IPS-20b (cell line): ENCODE measurements at regions not wholly inside any gene's neighbourhood (a gene's known extent, or its start where the extent isn't known, plus 50 kb on each side); places are given as distances from the start of the nearest gene placed in this dataset.

ENCODE experiments used
- H3K27ac ChIP-seq: one replicate; pipeline ENCODE4 v1.5.1; 2013; ENCODE audit warnings: low read length
- H3K27me3 ChIP-seq: 2 replicates; pipeline ENCODE4 v1.6.1; 2013; ENCODE audit warnings: mild to moderate bottlenecking, low read length, inconsistent platforms; ENCODE audit not compliant: insufficient read depth
- H3K36me3 ChIP-seq: 2 replicates; pipeline ENCODE4 v1.6.1; 2013; ENCODE audit warnings: low read depth, mild to moderate bottlenecking, inconsistent platforms, low read length, moderate library complexity; ENCODE audit not compliant: insufficient read depth
- H3K4me1 ChIP-seq: 2 replicates; pipeline ENCODE4 v1.6.1; 2013; ENCODE audit warnings: mild to moderate bottlenecking, control low read depth, inconsistent platforms, low read length, moderate library complexity; ENCODE audit not compliant: insufficient read depth
- H3K4me3 ChIP-seq: 2 replicates; pipeline ENCODE4 v1.5.1; 2013; ENCODE audit warnings: mild to moderate bottlenecking, low read length, inconsistent platforms
- H3K9ac ChIP-seq: 2 replicates; pipeline ENCODE4 v1.6.1; 2013; ENCODE audit warnings: low read depth, mild to moderate bottlenecking, inconsistent platforms, low read length, moderate library complexity
- H3K9me3 ChIP-seq: 2 replicates; pipeline ENCODE4 v1.6.1; 2013; ENCODE audit warnings: mild to moderate bottlenecking, low read depth, low read length, inconsistent platforms; ENCODE audit not compliant: insufficient read depth

DNA sequence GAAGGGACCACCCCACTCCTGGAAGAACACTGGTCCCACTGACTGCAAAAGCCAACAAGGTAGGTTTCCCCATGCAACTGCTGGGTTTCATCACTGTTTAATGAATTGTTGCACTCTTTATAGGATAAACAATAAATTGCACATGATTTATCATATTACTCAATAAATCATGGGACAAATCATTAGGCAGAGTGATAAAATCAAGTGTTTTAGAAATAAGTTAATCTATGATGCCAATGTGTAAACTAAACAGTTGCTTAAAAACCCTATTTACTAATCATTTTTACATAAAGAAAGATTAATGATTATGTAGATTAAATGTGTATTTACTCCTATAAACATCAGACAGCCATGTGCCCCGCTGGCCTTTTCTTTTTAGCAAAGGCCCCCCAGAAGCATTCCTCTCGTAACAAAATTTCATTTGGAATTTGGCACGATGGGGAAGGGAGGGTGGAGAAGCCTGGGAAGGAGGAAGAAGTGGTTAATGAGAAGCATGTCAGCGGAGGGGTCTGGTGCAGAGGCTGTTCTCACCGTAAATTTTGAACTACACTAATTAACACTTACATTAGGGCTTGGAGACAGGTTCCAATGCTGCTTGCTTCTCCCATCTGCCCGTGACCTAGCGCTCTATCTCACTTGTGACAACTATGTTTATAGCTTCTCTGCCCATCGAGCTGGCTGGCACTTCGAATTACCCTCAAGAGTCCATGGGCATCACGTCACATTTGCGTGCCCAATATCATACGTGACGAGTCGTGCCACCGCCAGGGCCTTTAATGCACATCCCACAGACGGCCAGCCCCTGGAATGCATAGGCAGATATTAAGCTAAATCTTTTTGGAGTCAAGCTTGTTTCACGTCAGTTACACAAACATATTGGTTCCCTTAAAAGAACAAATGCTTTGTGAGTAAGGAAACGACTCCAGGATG lies 357.7 kb upstream of the TSHZ3 start:
- no peak overlapping the region for H3K27ac ChIP-seq
- H3K36me3 ChIP-seq: no peaks in the 10 kb centered on the region

DNA sequence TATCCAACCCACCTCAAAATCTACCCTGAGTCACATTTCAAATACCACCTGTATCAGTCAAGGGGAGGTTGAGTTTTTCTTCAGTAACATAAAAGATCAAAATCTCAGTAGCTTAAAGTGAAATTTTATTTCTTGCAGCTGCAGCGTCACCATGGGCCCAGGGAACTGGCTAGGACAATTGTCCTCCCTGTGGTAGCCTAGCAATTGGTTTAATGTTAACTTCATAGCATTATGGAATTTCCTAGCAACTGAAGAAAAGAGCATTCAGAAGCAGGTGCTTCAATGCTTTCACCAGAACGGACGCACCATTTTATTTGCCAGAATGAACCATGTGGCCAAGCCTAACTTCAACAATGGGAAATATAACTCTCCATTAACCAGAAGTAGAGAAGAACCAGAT lies 359.3 kb upstream of the TSHZ3 start:
- H3K4me3 ChIP-seq: no peak overlapping the region
- H3K4me1 ChIP-seq: no peaks in the 10 kb centered on the region
- H3K9me3 ChIP-seq: no peaks in the 10 kb centered on the region

More for the DNA sequence above, 357.7 kb upstream of the TSHZ3 start:
- Histone ChIP-seq H3K27me3 (no peaks in the 10 kb centered on the region), H3K4me1 (no peaks in the 10 kb centered on the region), H3K4me3 (no peak overlapping the region), H3K9ac (no peak overlapping the region), H3K9me3 (no peaks in the 10 kb centered on the region)

DNA sequence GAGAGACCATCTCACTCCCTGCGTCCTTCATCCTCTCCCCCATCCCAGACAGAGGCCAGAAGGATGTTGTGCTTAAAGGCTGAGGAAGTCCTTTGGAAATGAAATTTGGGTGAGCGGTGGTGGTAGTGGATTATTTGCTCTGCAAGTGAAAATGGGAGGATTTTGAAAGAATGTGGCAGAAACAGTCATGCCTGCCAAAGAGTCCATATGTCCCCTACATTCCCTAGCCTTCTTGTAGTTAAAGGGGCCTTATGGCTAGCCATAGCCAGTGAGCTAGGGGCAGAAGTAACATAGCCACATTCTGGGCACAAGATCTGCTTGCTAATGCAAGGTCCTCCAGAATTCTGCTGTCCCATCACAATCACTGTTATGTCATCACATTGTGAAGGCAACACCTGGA lies 360.2 kb upstream of the TSHZ3 start:
- no peaks in the 10 kb centered on the region for H3K4me1 ChIP-seq
- no peak overlapping the region for H3K9ac ChIP-seq
- H3K27ac ChIP-seq: no peak overlapping the region
- H3K36me3 ChIP-seq: no peaks in the 10 kb centered on the region
- H3K4me3 ChIP-seq: no peak overlapping the region
- no peaks in the 10 kb centered on the region for H3K27me3 ChIP-seq
- no peaks in the 10 kb centered on the region for H3K9me3 ChIP-seq

More for the DNA sequence above, 359.3 kb upstream of the TSHZ3 start:
- H3K36me3 ChIP-seq: no peaks in the 10 kb centered on the region
- no peak overlapping the region for H3K9ac ChIP-seq
- no peaks in the 10 kb centered on the region for H3K27me3 ChIP-seq
- no peak overlapping the region for H3K27ac ChIP-seq

DNA sequence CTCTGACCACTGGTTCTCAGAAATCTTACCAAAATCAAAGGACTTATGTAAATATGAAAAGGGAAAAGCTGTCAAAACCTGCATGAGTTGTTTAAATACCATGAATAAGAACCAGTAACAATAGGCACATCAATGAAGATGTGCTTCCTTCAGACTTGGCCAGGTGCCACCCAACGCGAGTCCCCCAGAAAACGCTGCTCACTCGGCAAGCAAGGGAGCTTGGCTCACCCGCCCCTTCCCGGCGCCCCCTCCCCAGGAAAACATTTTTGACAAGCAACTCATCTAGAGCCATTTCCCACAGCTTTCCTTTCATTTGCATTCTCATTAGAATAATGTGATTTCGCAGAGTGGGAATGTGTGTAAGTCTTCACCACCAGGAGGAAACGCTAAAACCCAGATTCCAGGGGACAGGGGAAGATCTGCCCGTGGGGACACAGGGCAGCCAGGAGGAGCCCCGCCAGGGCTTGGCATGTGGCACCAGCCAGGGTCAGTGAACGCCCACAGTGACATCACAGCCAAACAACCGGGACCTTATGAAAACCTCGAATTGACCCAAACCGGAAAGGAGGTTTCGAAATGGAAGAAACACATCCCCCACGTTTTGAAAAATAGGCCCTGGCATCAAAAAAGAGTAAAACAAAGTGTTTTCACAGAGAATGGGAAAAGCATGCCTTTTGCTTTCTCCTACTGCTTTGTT lies 366.2 kb upstream of the TSHZ3 start:
- Histone ChIP-seq H3K27ac (no peak overlapping the region), H3K4me3 (no peak overlapping the region), H3K9ac (no peak overlapping the region), H3K9me3 (no peaks in the 10 kb centered on the region), H3K27me3 (no peaks in the 10 kb centered on the region), H3K36me3 (no peaks in the 10 kb centered on the region), H3K4me1 (no peaks in the 10 kb centered on the region)

DNA sequence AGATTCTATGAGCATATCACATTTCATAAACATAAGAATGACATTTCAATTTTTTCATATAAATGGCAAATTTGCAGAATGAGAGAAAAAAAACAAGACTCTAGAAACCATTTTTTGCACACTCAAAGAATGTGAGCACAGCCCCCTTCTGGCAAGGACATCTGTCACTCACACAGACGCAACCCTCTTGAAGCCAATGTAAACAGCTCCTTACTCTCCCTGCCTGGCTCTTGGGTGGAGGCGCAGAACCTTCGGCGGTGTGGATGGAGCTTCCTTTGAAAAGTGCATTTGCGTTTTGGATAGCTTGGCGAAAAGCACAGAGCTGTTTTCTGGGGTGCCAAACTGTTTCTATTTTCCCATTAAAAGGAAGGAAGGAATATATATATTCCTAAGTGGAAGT lies 367.6 kb upstream of the TSHZ3 start:
- Histone ChIP-seq H3K4me3 (no peak overlapping the region), H3K9me3 (no peaks in the 10 kb centered on the region), H3K27me3 (no peaks in the 10 kb centered on the region), H3K27ac (no peak overlapping the region), H3K4me1 (no peaks in the 10 kb centered on the region), H3K9ac (no peak overlapping the region), H3K36me3 (no peaks in the 10 kb centered on the region)

DNA sequence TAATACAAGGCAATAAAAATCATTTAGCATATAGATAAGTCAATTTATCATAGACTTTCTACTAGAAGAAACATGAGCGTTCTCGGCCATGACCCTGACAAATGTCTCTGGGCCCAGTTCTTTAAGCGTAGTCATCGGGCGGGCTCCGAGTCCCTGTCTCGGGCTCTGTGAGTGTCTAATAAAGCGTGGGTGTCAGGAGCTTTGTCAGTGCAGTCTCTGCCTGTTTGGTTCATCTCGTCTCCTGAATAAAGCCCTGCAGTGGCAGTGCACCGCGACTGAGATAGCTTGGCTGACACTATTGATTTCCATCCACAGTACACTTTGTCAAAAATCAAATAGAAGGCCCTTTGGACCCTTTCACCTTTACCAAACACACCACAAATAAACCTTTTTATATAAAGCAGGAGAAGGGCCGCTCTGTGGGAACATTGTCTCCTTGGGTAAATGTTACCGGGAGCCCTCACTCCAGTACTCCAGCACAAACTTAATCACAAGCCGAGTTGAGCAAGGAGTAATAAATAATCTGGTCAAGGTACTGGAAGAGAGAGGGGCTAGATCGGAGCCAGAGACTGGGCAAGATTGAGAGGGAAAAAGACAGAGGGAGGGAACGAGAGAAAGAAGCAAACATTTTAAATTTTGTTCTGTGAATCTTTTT lies 368.2 kb upstream of the TSHZ3 start:
- no peak overlapping the region for H3K27ac ChIP-seq
- no peaks in the 10 kb centered on the region for H3K36me3 ChIP-seq
- no peaks in the 10 kb centered on the region for H3K4me1 ChIP-seq
- H3K9ac ChIP-seq: no peak overlapping the region
- H3K4me3 ChIP-seq: no peak overlapping the region
- H3K27me3 ChIP-seq: no peaks in the 10 kb centered on the region
- no peaks in the 10 kb centered on the region for H3K9me3 ChIP-seq

DNA sequence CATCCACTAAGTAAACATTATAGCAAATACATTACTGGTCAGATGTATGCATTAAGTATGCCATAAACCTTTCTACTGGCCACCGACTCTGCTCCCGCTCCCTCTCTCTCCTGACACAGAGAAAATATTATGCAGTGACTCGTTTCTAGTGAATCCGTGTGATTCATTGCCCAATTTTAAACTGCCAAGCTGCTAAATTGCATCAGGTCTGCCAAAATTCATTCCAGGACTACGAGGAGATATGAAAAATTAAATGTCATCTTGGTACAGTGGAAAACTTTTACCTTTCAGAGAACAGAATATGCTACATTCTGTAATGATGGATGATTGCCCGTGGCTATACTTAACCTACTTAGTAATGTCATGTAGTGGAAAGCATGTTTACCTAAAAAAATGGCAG lies 368.8 kb upstream of the TSHZ3 start:
- no peak overlapping the region for H3K4me3 ChIP-seq
- H3K36me3 ChIP-seq: no peaks in the 10 kb centered on the region
- H3K27me3 ChIP-seq: no peaks in the 10 kb centered on the region
- no peaks in the 10 kb centered on the region for H3K9me3 ChIP-seq
- H3K4me1 ChIP-seq: no peaks in the 10 kb centered on the region
- H3K27ac ChIP-seq: no peak overlapping the region
- H3K9ac ChIP-seq: no peak overlapping the region

DNA sequence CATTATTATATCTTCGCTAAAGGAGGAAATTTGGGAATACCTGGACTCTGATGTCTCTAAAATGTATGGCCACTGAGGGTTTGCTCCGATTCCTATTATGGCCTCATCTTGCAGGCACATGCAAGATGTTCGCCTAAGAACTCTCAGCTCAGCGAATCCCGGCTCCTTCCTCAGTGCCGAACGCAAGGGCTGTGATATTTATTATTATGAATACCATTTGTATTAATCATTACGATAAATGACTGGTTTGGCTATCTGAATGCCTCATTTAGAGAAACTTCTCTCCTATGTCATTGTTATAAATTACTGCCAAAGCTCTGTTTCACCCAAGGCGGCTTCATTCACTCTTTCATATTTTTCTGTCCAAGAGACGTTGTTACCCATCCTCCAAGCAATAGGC lies 369.7 kb upstream of the TSHZ3 start:
- Histone ChIP-seq H3K4me3 (no peak overlapping the region), H3K9me3 (no peaks in the 10 kb centered on the region; the same call in 1 of the 2 replicates), H3K27ac (no peak overlapping the region), H3K4me1 (no peaks in the 10 kb centered on the region), H3K36me3 (no peaks in the 10 kb centered on the region), H3K27me3 (no peaks in the 10 kb centered on the region), H3K9ac (no peak overlapping the region)

DNA sequence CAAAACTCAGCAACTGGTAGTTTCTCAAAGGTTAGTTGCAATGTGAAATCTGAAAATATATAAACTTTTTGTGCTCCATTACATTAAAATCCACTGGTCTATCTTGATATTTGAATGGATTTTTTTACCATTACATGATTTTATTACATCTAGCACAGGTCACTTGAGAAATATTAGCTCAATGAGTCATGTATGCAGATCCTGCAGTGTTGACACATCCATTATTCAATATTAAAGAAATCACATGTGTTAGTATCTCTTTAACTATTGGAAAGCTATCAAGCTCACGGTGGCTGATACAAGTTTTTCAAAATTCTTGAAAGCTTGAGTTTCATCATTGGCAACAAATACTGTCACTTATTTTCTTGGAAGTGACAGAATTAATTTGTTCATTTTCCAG lies 373.9 kb upstream of the TSHZ3 start:
- Histone ChIP-seq H3K4me3 (no peak overlapping the region), H3K36me3 (no peaks in the 10 kb centered on the region), H3K4me1 (peaks cover 5% of the 10 kb centered on the region; the same call in 1 of the 2 replicates), H3K9me3 (no peaks in the 10 kb centered on the region; the same call in 1 of the 2 replicates), H3K27ac (no peak overlapping the region), H3K9ac (no peak overlapping the region), H3K27me3 (no peaks in the 10 kb centered on the region)

DNA sequence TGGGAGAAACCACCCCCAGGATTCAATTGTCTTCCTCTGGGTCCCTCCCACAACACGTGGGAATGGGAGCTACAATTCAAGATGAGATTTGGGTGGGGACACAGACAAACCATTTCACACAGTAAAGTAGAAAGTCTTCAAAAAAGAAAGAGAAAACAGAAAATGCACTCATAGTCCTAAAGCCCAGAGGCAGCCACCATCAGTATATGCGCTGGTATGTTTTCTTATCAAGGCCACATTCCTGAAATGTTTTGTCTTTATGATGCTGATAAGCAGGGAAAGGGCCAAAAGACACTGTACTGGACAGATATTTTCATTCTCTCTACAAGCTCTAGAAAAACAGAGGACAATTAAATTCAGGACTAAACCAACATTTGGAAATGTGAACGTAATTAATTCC lies 375.8 kb upstream of the TSHZ3 start:
- H3K4me3 ChIP-seq: no peak overlapping the region
- no peaks in the 10 kb centered on the region for H3K36me3 ChIP-seq
- no peak overlapping the region for H3K9ac ChIP-seq
- no peak overlapping the region for H3K27ac ChIP-seq
- H3K4me1 ChIP-seq: peaks cover 5% of the 10 kb centered on the region; the same call in 1 of the 2 replicates
- no peaks in the 10 kb centered on the region for H3K27me3 ChIP-seq
- H3K9me3 ChIP-seq: no peaks in the 10 kb centered on the region; the same call in 1 of the 2 replicates

DNA sequence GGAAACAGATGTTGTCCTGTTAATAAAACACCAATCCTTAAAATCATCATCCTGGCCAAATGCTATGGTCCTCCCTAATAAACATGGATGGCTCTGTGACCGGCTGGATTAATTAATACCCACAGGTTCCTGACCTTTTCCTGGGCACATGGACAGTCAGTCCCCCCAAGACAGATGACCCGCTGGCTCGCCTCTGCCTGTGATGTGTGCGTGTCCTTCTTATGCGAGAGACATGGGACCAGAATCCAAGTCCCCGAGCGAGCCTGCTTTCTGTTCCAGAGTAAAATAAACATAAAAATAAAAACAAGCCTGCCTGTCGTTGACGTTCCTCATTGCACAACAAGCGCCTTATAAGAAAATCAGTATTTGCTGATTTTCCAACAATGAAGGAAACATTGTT lies 378.3 kb upstream of the TSHZ3 start:
- Histone ChIP-seq H3K27ac (no peak overlapping the region), H3K27me3 (no peaks in the 10 kb centered on the region), H3K4me3 (no peak overlapping the region), H3K9ac (no peak overlapping the region), H3K9me3 (no peaks in the 10 kb centered on the region; the same call in 1 of the 2 replicates), H3K4me1 (peaks cover 5% of the 10 kb centered on the region; the same call in 1 of the 2 replicates), H3K36me3 (no peaks in the 10 kb centered on the region)
